ENCODE measurements at regions not wholly inside any gene's neighbourhood (a gene's known extent, or its start where the extent isn't known, plus 50 kb on each side); places are given as distances from the start of the nearest gene placed in this dataset.

GRCh38 chr16:86798247-86799041, 220.1 kb downstream of the FOXL1 start:
- TF ChIP-seq TAF1 (IDR thresholded peaks at IDR 0.05; ENCODE audit: borderline replicate concordance, insufficient read depth, low read length), result no peak
- TF ChIP-seq, protein P1, sequence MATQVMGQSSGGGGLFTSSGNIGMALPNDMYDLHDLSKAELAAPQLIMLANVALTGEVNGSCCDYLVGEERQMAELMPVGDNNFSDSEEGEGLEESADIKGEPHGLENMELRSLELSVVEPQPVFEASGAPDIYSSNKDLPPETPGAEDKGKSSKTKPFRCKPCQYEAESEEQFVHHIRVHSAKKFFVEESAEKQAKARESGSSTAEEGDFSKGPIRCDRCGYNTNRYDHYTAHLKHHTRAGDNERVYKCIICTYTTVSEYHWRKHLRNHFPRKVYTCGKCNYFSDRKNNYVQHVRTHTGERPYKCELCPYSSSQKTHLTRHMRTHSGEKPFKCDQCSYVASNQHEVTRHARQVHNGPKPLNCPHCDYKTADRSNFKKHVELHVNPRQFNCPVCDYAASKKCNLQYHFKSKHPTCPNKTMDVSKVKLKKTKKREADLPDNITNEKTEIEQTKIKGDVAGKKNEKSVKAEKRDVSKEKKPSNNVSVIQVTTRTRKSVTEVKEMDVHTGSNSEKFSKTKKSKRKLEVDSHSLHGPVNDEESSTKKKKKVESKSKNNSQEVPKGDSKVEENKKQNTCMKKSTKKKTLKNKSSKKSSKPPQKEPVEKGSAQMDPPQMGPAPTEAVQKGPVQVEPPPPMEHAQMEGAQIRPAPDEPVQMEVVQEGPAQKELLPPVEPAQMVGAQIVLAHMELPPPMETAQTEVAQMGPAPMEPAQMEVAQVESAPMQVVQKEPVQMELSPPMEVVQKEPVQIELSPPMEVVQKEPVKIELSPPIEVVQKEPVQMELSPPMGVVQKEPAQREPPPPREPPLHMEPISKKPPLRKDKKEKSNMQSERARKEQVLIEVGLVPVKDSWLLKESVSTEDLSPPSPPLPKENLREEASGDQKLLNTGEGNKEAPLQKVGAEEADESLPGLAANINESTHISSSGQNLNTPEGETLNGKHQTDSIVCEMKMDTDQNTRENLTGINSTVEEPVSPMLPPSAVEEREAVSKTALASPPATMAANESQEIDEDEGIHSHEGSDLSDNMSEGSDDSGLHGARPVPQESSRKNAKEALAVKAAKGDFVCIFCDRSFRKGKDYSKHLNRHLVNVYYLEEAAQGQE (IDR thresholded peaks at IDR 0.05; ENCODE audit: insufficient read depth in 1 of 2, low read depth in 2 of 2, low read length in 2 of 2), result no peak
- TF ChIP-seq POLR2AphosphoS5 (IDR thresholded peaks at IDR 0.05; ENCODE audit: low read depth, low read length), result no peak
- no peak for TF ChIP-seq SIN3A (IDR thresholded peaks at IDR 0.05; ENCODE audit: borderline replicate concordance, insufficient read depth, low read length)
